BLaER1 (cell line): ENCODE measurements at regions not wholly inside any gene's neighbourhood (a gene's known extent, or its start where the extent isn't known, plus 50 kb on each side); places are given as distances from the start of the nearest gene placed in this dataset.

ENCODE experiments used
- H3K27ac ChIP-seq: shearing (Covaris generic); formaldehyde crosslinking; 2 replicates; pipeline ENCODE4 v1.8.1; 2022
- H3K27me3 ChIP-seq: shearing (Covaris generic); formaldehyde crosslinking; 2 replicates; pipeline ENCODE4 v1.8.1; 2022
- H3K36me3 ChIP-seq: shearing (Covaris generic); formaldehyde crosslinking; 2 replicates; pipeline ENCODE4 v1.8.1; 2022
- H3K4me1 ChIP-seq: shearing (Covaris generic); formaldehyde crosslinking; 2 replicates; pipeline ENCODE4 v1.8.1; 2022
- H3K4me2 ChIP-seq: shearing (Covaris generic); formaldehyde crosslinking; 2 replicates; pipeline ENCODE4 v1.8.1; 2022
- H3K4me3 ChIP-seq: shearing (Covaris generic); formaldehyde crosslinking; 2 replicates; pipeline ENCODE4 v1.8.1; 2022
- H3K9ac ChIP-seq: shearing (Covaris generic); formaldehyde crosslinking; 2 replicates; pipeline ENCODE4 v1.8.1; 2022
- H3K9me3 ChIP-seq: shearing (Covaris generic); formaldehyde crosslinking; 2 replicates; pipeline ENCODE4 v1.8.1; 2022
- H4K20me1 ChIP-seq: shearing (Covaris generic); formaldehyde crosslinking; 2 replicates; pipeline ENCODE4 v1.8.1; 2022
- Cebpa-rat ChIP-seq: shearing (Covaris generic); IDR thresholded peaks from 2 replicates; pipeline ENCODE4 v1.8.1; 2022

DNA sequence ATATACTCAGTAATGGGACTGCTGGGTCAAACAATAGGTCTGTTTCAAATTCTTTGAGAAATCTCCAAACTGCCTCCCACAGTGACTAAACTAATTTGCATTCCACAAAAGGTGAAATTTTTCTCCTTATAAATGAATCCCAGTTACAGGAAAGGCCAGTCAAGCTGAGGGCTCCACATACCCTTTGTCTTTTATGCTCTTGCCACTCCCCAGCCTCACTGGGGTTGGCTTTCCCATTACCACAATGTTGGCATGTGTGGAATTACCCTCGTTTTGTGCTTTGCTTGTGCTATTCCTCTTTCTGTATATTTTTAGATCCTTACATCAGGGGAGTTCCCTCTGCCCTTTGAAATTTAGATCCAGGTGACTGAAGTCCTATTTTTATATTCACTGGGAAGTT lies 220.2 kb upstream of the LCORL start:
- H3K9me3 ChIP-seq = no peaks in the 10 kb centered on the region
- H3K4me2 ChIP-seq = no peak overlapping the region
- H3K27ac ChIP-seq = no peak overlapping the region
- no peaks in the 10 kb centered on the region for H3K36me3 ChIP-seq
- no peaks in the 10 kb centered on the region for H3K4me1 ChIP-seq
- H3K9ac ChIP-seq = no peak overlapping the region
- H4K20me1 ChIP-seq = no peaks in the 10 kb centered on the region
- TF ChIP-seq Cebpa-rat = no peak
- H3K27me3 ChIP-seq = no peaks in the 10 kb centered on the region
- H3K4me3 ChIP-seq = no peak overlapping the region

DNA sequence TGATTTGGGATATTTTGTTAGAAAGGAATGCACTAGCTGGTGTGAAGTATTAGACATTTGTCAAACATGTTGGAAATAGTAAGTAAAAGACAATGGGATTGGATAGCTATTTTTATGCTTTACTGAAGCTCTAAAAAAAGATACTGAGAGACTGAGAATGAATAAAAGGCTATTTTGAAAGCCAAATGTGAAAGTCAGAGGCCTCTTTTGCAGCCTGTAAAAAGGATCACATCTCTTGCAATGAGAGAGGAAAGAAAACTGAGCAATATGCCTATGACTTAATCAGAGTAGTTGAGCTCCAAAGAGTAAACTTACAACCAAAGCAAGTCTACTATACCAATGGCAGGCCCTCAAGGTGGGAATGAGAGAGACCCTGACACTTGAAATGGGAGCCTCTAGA lies 212.6 kb upstream of the LCORL start:
- no peak overlapping the region for H3K9ac ChIP-seq
- H3K27ac ChIP-seq = no peak overlapping the region
- H3K4me1 ChIP-seq = no peaks in the 10 kb centered on the region
- H3K9me3 ChIP-seq = peaks cover 10% of the 10 kb centered on the region
- H3K36me3 ChIP-seq = no peaks in the 10 kb centered on the region
- no peak overlapping the region for H3K4me2 ChIP-seq
- H3K4me3 ChIP-seq = no peak overlapping the region
- TF ChIP-seq Cebpa-rat = no peak
- no peaks in the 10 kb centered on the region for H4K20me1 ChIP-seq
- no peaks in the 10 kb centered on the region for H3K27me3 ChIP-seq

GRCh38 chr4:18231726-18232125 lies 210.2 kb upstream of the LCORL start:
- Histone ChIP-seq H3K4me2 (no peak overlapping the region), H3K4me3 (no peak overlapping the region), H4K20me1 (no peaks in the 10 kb centered on the region), H3K36me3 (no peaks in the 10 kb centered on the region), H3K27ac (no peak overlapping the region), H3K27me3 (no peaks in the 10 kb centered on the region), H3K4me1 (no peaks in the 10 kb centered on the region), H3K9ac (no peak overlapping the region), H3K9me3 (peaks cover 22% of the 10 kb centered on the region)
- no peak for TF ChIP-seq Cebpa-rat

DNA sequence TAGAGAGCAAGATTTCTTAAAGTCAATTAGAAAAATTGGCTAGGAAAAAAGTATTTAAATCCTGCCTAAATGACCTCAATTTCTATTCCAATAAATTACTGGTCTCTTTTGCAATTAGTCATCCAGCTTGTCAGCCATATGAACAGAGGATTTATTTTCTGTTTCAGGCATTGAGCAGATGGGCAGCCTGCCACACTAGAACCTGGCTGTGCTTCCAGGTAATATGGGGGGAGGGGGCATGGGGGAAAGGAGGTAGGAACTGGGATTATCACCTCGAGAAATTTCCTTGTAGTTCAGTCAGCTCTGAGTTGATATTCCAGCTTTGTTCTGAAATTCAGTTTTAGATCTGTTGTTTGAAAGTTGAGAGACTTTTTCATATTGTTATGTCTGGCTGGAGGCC lies 206.3 kb upstream of the LCORL start:
- Histone ChIP-seq H3K27me3 (no peaks in the 10 kb centered on the region), H3K4me3 (no peak overlapping the region), H3K9me3 (peaks cover 22% of the 10 kb centered on the region), H3K4me2 (no peak overlapping the region), H3K4me1 (no peaks in the 10 kb centered on the region), H3K27ac (no peak overlapping the region), H3K9ac (no peak overlapping the region), H4K20me1 (no peaks in the 10 kb centered on the region), H3K36me3 (no peaks in the 10 kb centered on the region)
- no peak for TF ChIP-seq Cebpa-rat

GRCh38 chr4:18214411-18215055 lies 193.0 kb upstream of the LCORL start:
- Histone ChIP-seq H3K27me3 (no peaks in the 10 kb centered on the region), H3K9me3 (no peaks in the 10 kb centered on the region; the same call in 1 of the 2 replicates), H3K27ac (no peak overlapping the region), H3K9ac (no peak overlapping the region), H4K20me1 (no peaks in the 10 kb centered on the region), H3K36me3 (no peaks in the 10 kb centered on the region), H3K4me3 (no peak overlapping the region), H3K4me1 (peaks cover 20% of the 10 kb centered on the region; the same call in 1 of the 2 replicates), H3K4me2 (no peak overlapping the region)
- TF ChIP-seq Cebpa-rat = no peak

GRCh38 chr4:18213576-18214198 lies 192.1 kb upstream of the LCORL start:
- no peak for TF ChIP-seq Cebpa-rat
- Histone ChIP-seq H3K4me3 (no peak overlapping the region), H4K20me1 (no peaks in the 10 kb centered on the region), H3K27me3 (no peaks in the 10 kb centered on the region), H3K9ac (no peak overlapping the region), H3K9me3 (no peaks in the 10 kb centered on the region; the same call in 1 of the 2 replicates), H3K36me3 (no peaks in the 10 kb centered on the region), H3K4me1 (peaks cover 20% of the 10 kb centered on the region; the same call in 1 of the 2 replicates), H3K4me2 (0 out of 2 replicates have a peak overlapping the region, but pooled peaks have one; percentile 6), H3K27ac (no peak overlapping the region)

DNA sequence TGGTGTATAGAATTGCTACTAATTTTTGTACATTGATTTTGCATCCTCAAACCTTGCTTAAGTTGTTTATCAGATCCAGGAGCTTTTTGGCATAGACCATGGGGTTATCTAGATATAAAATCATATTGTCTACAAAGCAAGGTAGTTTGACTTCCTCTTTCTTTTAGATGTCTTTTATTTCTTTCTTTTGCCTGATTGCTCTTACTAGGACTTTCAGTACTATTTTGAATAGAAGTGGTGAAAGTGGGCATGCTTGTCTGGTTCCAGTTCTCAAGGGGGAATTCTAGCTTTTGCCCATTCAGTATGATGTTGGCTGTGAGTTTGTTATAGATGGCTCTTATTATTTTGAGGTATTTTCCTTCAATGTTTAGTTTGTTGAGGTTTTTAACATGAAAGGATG lies 187.9 kb upstream of the LCORL start:
- Histone ChIP-seq H3K9me3 (no peaks in the 10 kb centered on the region; the same call in 1 of the 2 replicates), H3K9ac (no peak overlapping the region), H3K4me2 (no peak overlapping the region), H4K20me1 (no peaks in the 10 kb centered on the region), H3K4me3 (no peak overlapping the region), H3K27me3 (no peaks in the 10 kb centered on the region), H3K36me3 (no peaks in the 10 kb centered on the region), H3K27ac (no peak overlapping the region), H3K4me1 (0 out of 2 replicates have a peak, but pooled peaks cover 10% of the 10 kb centered on the region)
- TF ChIP-seq Cebpa-rat = no peak

DNA sequence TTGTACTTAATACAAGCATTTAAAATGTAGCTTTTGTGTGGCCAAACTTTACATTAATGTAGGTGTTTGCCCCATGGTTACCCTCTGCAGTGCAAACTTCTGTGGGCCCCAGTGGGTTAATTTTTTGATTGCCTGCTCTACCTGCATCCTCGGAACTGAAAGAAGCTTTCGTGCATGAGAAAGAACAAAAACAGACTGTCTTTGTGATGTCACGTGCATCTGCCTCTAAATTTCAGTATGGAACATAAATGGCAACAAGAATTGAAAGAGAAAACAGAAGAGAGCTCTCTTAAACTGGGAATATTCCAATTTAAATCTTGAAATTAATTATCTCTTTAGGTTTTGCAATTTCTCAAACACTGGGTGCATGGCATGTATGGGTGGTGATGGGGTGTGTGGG lies 182.4 kb upstream of the LCORL start:
- no peak overlapping the region for H3K4me3 ChIP-seq
- no peak overlapping the region for H3K4me2 ChIP-seq
- no peaks in the 10 kb centered on the region for H3K27me3 ChIP-seq
- no peak for TF ChIP-seq Cebpa-rat
- H3K9ac ChIP-seq = no peak overlapping the region
- H3K36me3 ChIP-seq = no peaks in the 10 kb centered on the region
- H3K27ac ChIP-seq = no peak overlapping the region
- no peaks in the 10 kb centered on the region for H3K4me1 ChIP-seq
- H4K20me1 ChIP-seq = no peaks in the 10 kb centered on the region
- no peaks in the 10 kb centered on the region for H3K9me3 ChIP-seq

- no peaks in the 10 kb centered on the region for H3K4me1 ChIP-seq
- H3K27ac ChIP-seq = no peak overlapping the region
- H3K27me3 ChIP-seq = no peaks in the 10 kb centered on the region
- H3K4me3 ChIP-seq = no peak overlapping the region
- no peak for TF ChIP-seq Cebpa-rat
- no peaks in the 10 kb centered on the region for H3K9me3 ChIP-seq
- no peak overlapping the region for H3K9ac ChIP-seq
- H3K4me2 ChIP-seq = no peak overlapping the region
- no peaks in the 10 kb centered on the region for H4K20me1 ChIP-seq
- H3K36me3 ChIP-seq = no peaks in the 10 kb centered on the region
Observed at GRCh38 chr4:18202486-18202885, 180.9 kb upstream of the LCORL start.

GRCh38 chr4:18201885-18202284 lies 180.3 kb upstream of the LCORL start:
- Histone ChIP-seq H3K9ac (no peak overlapping the region), H4K20me1 (no peaks in the 10 kb centered on the region), H3K4me2 (no peak overlapping the region), H3K27ac (no peak overlapping the region), H3K36me3 (no peaks in the 10 kb centered on the region), H3K9me3 (no peaks in the 10 kb centered on the region), H3K27me3 (no peaks in the 10 kb centered on the region), H3K4me1 (no peaks in the 10 kb centered on the region), H3K4me3 (no peak overlapping the region)
- no peak for TF ChIP-seq Cebpa-rat

DNA sequence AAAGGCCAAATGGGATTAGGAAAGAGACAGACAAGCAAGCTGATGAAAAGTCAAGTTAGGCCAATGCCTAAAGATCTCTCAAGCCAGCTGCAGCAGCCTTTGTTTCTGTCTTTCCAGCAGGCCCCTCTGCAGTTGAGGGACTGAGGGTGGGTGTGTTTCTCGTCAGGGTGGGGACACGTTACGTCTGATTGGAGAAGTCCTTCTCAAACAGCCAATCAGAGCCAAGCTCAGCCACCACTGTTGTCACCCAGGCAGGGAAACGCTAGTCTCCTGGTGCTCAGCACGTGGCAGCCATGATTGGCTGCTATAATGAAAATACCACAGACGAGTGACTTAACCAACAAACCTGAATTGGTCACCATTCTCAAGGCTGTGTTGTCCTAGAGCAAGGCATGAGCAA lies 177.1 kb upstream of the LCORL start:
- Histone ChIP-seq H3K36me3 (no peaks in the 10 kb centered on the region), H3K9me3 (no peaks in the 10 kb centered on the region), H4K20me1 (no peaks in the 10 kb centered on the region), H3K4me3 (no peak overlapping the region), H3K27ac (no peak overlapping the region), H3K9ac (no peak overlapping the region), H3K4me2 (no peak overlapping the region), H3K27me3 (no peaks in the 10 kb centered on the region), H3K4me1 (no peaks in the 10 kb centered on the region)
- no peak for TF ChIP-seq Cebpa-rat
